Inflammatory macrophage treated with lipopolysaccharide for 4 hours (primary cell): ENCODE measurements at regions not wholly inside any gene's neighbourhood (a gene's known extent, or its start where the extent isn't known, plus 50 kb on each side); places are given as distances from the start of the nearest gene placed in this dataset.

Experiments used
- DNase-seq: peaks from one replicate; pipeline ENCODE4 v3.0.0-alpha.2; 2020

- no peak for DNase-seq
Observed at GRCh38 chr6:163841326-163841725, 426.8 kb downstream of the QKI start.

GRCh38 chr6:163840880-163841279 lies 426.4 kb downstream of the QKI start:
- no peak for DNase-seq

- DNase-seq: no peak
Observed at GRCh38 chr6:163839296-163839695, 424.8 kb downstream of the QKI start.

GRCh38 chr6:163837691-163838431 lies 423.3 kb downstream of the QKI start:
- no peak for DNase-seq

- DNase-seq: no peak
Observed at GRCh38 chr6:163836876-163837690, 422.6 kb downstream of the QKI start.

GRCh38 chr6:163835439-163836171 lies 421.1 kb downstream of the QKI start:
- no peak for DNase-seq

- no peak for DNase-seq
Observed at GRCh38 chr6:163834226-163834970, 419.9 kb downstream of the QKI start.

GRCh38 chr6:163831736-163832135 lies 417.2 kb downstream of the QKI start:
- no peak for DNase-seq

GRCh38 chr6:163830641-163831040 lies 416.1 kb downstream of the QKI start:
- no peak for DNase-seq

- DNase-seq: no peak
Observed at GRCh38 chr6:163828038-163828795, 413.7 kb downstream of the QKI start.

GRCh38 chr6:163827143-163827542 lies 412.6 kb downstream of the QKI start:
- no peak for DNase-seq

- no peak for DNase-seq
Observed at GRCh38 chr6:163826629-163827028, 412.1 kb downstream of the QKI start.

GRCh38 chr6:163825033-163825432 lies 410.5 kb downstream of the QKI start:
- DNase-seq: no peak

- DNase-seq: no peak
Observed at GRCh38 chr6:163823577-163823976, 409.1 kb downstream of the QKI start.

GRCh38 chr6:163820745-163821458 lies 406.4 kb downstream of the QKI start:
- DNase-seq: no peak

- DNase-seq: no peak
Observed at GRCh38 chr6:163820171-163820570, 405.7 kb downstream of the QKI start.

- no peak for DNase-seq
Observed at GRCh38 chr6:163818719-163819118, 404.2 kb downstream of the QKI start.

GRCh38 chr6:163816441-163816840 lies 401.9 kb downstream of the QKI start:
- no peak for DNase-seq

GRCh38 chr6:163815796-163816195 lies 401.3 kb downstream of the QKI start:
- no peak for DNase-seq

- no peak for DNase-seq
Observed at GRCh38 chr6:163814494-163815364, 400.2 kb downstream of the QKI start.
